ENCODE measurements at regions not wholly inside any gene's neighbourhood (a gene's known extent, or its start where the extent isn't known, plus 50 kb on each side); places are given as distances from the start of the nearest gene placed in this dataset.

GRCh38 chr2:194553980-194554379, 1103.0 kb upstream of the SLC39A10 start:
- TF ChIP-seq CTCF (IDR thresholded peaks at IDR 0.05), result no peak
- no peak for TF ChIP-seq POLR2A (IDR thresholded peaks at IDR 0.05)
- no peak for TF ChIP-seq POLR2AphosphoS5 (IDR thresholded peaks at IDR 0.05)

All from breast epithelium (tissue), 3 donors.